SU-DHL-6 (cell line): ENCODE measurements at regions not wholly inside any gene's neighbourhood (a gene's known extent, or its start where the extent isn't known, plus 50 kb on each side); places are given as distances from the start of the nearest gene placed in this dataset.

Experiments
- H2AFZ ChIP-seq: fragments of 200-600 bp; sonication (generic); 2 replicates; pipeline ENCODE4 v1.6.1; 2014; ENCODE audit warnings: low read depth, mild to moderate bottlenecking, moderate library complexity, mixed read lengths, antibody characterized with exemption, low read length; ENCODE audit not compliant: severe bottlenecking
- H3F3A ChIP-seq: fragments of 200-600 bp; shearing (Covaris generic); 2 replicates; pipeline ENCODE4 v1.6.0; 2016; ENCODE audit warnings: antibody characterized with exemption, mild to moderate bottlenecking; ENCODE audit not compliant: insufficient read depth
- H3K27ac ChIP-seq: fragments of 200-600 bp; sonication (generic); 2 replicates; pipeline ENCODE4 v1.5.1; 2016; ENCODE audit warnings: low read depth, mild to moderate bottlenecking, low read length, moderate library complexity, mixed read lengths
- H3K27me3 ChIP-seq: fragments of 200-600 bp; sonication (generic), shearing (Covaris generic); 2 replicates; pipeline ENCODE4 v1.6.0; 2014; ENCODE audit warnings: mild to moderate bottlenecking, low read length
- H3K36me3 ChIP-seq: fragments of 200-600 bp; sonication (generic); 2 replicates; pipeline ENCODE4 v1.6.1; 2014; ENCODE audit warnings: mild to moderate bottlenecking, low read length, mixed read lengths
- H3K4me2 ChIP-seq: fragments of 300-600, 200-600 bp; shearing (Covaris generic), sonication (generic); 2 replicates; pipeline ENCODE4 v1.6.0; 2014; ENCODE audit warnings: low read length, low read depth, mild to moderate bottlenecking; ENCODE audit not compliant: poor library complexity, severe bottlenecking
- H3K4me3 ChIP-seq: fragments of 200-600 bp; sonication (generic); 2 replicates; pipeline ENCODE4 v1.5.1; 2014; ENCODE audit warnings: antibody characterized with exemption, low read length, mild to moderate bottlenecking, mixed read lengths; ENCODE audit not compliant: insufficient read depth, poor library complexity, severe bottlenecking
- H3K79me2 ChIP-seq: fragments of 200-600 bp; sonication (generic); 2 replicates; pipeline ENCODE4 v1.6.1; 2014; ENCODE audit warnings: mild to moderate bottlenecking, low read length, moderate library complexity; ENCODE audit not compliant: insufficient read depth
- H3K9ac ChIP-seq: fragments of 200-600 bp; sonication (generic); 2 replicates; pipeline ENCODE4 v1.7.0; 2014; ENCODE audit warnings: mild to moderate bottlenecking, low read length
- H3K9me2 ChIP-seq: fragments of 200-600 bp; sonication (generic); replicated peaks from 2 replicates; pipeline ENCODE4 v1.6.1; 2014; ENCODE audit warnings: low read length; ENCODE audit not compliant: insufficient read depth
- H3K9me3 ChIP-seq: fragments of 200-600 bp; sonication (generic); 2 replicates; pipeline ENCODE4 v1.6.1; 2014; ENCODE audit warnings: low read length, mixed read lengths; ENCODE audit not compliant: insufficient read depth
- H4K20me1 ChIP-seq: fragments of 200-600 bp; sonication (generic); 2 replicates; pipeline ENCODE4 v1.6.1; 2014; ENCODE audit warnings: low read depth, mild to moderate bottlenecking, antibody characterized with exemption, low read length, moderate library complexity, mixed read lengths
- EZH2phosphoT487 ChIP-seq: fragments of 200-600 bp; sonication (generic), shearing (Covaris generic); conservative IDR thresholded peaks from 2 replicates; pipeline ENCODE4 v1.6.1; 2018; ENCODE audit warnings: mild to moderate bottlenecking, antibody characterized with exemption, low read length, moderate library complexity, mixed read lengths
- TF ChIP-seq, protein P1 (sequence below): fragments of 200-600 bp; sonication (generic); IDR thresholded peaks from one replicate; pipeline ENCODE4 v1.5.1; 2017; ENCODE audit warnings: antibody characterized with exemption, mild to moderate bottlenecking, low read length, moderate library complexity; ENCODE audit not compliant: insufficient read depth, poor library complexity, severe bottlenecking

DNA sequence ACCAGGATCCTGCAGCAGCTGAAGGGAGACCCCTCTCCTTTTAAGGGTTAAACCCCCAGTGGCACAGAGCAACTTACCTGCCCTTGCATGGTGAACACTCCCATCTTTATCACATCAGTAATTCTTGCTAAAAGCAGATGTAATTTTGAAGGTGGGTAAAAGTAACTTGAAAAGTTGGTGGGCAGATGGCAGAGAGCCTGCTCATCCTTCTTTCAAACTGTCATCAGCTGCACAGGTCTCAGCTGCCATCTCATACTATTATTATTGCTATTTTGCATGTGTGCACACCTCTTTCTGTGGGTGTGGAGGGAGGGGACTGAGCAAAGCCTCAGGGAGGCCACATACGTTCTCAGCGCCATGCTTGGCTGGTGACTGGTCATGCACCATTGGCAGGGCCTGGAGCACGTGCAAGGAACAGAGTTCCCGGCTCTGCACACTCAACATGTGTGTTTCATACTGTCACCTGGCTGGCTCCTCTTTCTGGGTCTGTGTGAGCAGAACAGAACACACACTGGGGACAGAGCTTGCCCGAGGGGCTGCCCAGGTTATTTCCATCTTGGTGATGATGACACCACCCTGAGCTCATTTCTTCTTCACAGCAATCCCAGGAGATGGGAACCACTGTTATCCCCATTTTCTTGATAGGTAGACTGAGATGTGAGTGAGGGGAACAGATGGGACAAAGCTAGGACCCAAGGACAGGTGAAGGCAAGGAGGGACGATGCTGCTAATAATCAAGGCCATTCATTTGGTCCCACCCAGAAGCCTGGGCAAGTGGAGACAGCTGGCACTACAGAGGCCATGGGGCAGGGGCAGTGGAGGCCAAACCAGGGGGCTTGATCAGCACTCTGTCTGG lies 95.8 kb upstream of the KLF13 start:
- Histone ChIP-seq H3K4me2 (peak overlapping the region; percentile 70), H3K79me2 (peaks cover 24% of the 10 kb centered on the region; the same call in 1 of the 2 replicates), H3F3A (peaks cover 29% of the 10 kb centered on the region), H3K9ac (peak overlapping the region; percentile 46), H3K27me3 (no peaks in the 10 kb centered on the region), H3K9me3 (no peaks in the 10 kb centered on the region), H3K36me3 (0 out of 2 replicates have a peak, but pooled peaks cover 4% of the 10 kb centered on the region), H3K4me3 (peak overlapping the region; percentile 21), H3K27ac (peak overlapping the region; percentile 97), H4K20me1 (no peaks in the 10 kb centered on the region), H3K9me2 (no peaks in the 10 kb centered on the region), H2AFZ (no peak overlapping the region)
- TF ChIP-seq, protein P1, sequence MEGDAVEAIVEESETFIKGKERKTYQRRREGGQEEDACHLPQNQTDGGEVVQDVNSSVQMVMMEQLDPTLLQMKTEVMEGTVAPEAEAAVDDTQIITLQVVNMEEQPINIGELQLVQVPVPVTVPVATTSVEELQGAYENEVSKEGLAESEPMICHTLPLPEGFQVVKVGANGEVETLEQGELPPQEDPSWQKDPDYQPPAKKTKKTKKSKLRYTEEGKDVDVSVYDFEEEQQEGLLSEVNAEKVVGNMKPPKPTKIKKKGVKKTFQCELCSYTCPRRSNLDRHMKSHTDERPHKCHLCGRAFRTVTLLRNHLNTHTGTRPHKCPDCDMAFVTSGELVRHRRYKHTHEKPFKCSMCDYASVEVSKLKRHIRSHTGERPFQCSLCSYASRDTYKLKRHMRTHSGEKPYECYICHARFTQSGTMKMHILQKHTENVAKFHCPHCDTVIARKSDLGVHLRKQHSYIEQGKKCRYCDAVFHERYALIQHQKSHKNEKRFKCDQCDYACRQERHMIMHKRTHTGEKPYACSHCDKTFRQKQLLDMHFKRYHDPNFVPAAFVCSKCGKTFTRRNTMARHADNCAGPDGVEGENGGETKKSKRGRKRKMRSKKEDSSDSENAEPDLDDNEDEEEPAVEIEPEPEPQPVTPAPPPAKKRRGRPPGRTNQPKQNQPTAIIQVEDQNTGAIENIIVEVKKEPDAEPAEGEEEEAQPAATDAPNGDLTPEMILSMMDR, result no peak
- TF ChIP-seq EZH2phosphoT487, result no peak

DNA sequence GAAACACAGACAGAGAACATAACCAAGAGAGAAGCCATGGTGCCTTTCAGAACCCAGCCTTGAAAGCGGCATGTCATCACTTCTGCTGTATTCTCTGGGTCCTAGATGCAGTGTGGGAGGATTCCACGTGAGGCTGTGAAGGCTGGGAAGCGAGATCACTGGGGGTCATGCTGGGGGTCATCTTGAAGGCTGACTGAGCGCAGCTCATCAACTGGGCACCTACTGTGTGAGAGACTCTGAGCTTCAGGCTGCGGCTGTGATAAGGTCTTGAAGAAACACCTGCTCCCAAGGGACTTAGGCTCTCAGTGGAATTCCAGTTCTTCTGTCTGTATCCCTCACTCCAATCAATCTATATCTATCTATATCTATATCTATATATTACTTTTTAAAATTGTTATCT lies 91.8 kb upstream of the KLF13 start:
- Histone ChIP-seq H3K9me2 (no peaks in the 10 kb centered on the region), H3K4me3 (no peak overlapping the region), H3K9me3 (no peaks in the 10 kb centered on the region), H3K27ac (peak overlapping the region; percentile 71; the same call in 1 of the 2 replicates), H3F3A (peaks cover 31% of the 10 kb centered on the region), H3K79me2 (no peaks in the 10 kb centered on the region), H3K4me2 (no peak overlapping the region), H3K36me3 (no peaks in the 10 kb centered on the region), H4K20me1 (no peaks in the 10 kb centered on the region), H2AFZ (no peak overlapping the region), H3K27me3 (no peaks in the 10 kb centered on the region), H3K9ac (no peak overlapping the region)
- no peak for TF ChIP-seq EZH2phosphoT487
- TF ChIP-seq, protein P1, result no peak

DNA sequence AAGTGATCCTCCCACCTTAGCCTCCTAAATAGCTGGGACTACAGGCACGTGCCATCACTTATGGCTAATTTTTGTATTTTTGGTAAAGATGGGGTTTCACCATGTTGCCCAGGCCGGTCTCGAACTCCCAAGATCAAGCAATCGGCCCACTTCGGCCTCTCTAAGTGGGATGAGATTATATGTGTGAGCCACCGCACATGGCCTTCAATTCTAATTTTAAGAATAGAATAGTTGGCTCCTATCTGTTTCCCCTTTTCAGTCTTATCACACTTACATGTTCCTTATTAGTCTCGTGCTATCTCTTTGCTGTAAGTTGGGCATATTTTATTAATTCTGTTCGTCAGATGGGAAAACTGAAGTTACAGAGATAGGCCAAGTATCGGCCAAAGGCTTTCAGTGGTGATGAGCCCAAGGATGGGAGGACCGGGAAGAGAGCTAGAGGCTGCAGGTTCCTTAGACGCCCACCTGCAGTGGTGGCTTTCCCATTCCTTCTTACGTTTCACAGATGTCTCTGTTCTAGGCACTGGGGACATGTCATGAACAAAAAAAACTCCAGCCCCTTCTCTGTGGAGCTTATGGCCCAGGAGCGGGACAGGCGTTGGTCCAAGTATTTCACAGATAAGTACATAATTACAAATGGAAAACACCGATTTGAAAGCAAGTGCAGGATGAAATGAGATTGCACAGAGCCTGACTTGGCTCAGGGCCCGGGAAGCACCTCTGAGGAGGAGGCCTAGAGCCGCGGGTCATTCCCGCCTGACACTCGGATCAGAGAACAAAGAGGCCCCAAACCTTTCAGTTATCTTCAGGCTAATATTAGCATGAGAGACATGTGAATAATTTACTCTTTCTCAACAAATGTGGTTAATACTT lies 91.1 kb upstream of the KLF13 start:
- peak overlapping the region; percentile 36 for H3K4me3 ChIP-seq
- no peaks in the 10 kb centered on the region for H3K27me3 ChIP-seq
- H3K9me3 ChIP-seq, result no peaks in the 10 kb centered on the region
- H3K36me3 ChIP-seq, result no peaks in the 10 kb centered on the region
- TF ChIP-seq, protein P1, result no peak
- TF ChIP-seq EZH2phosphoT487, result no peak
- peak overlapping the region; percentile 31 for H3K9ac ChIP-seq
- H3K79me2 ChIP-seq, result no peaks in the 10 kb centered on the region
- peak overlapping the region; percentile 50 for H3K4me2 ChIP-seq
- H2AFZ ChIP-seq, result no peak overlapping the region
- peak overlapping the region; percentile 71 for H3K27ac ChIP-seq
- H4K20me1 ChIP-seq, result no peaks in the 10 kb centered on the region
- H3K9me2 ChIP-seq, result no peaks in the 10 kb centered on the region
- H3F3A ChIP-seq, result peaks cover 24% of the 10 kb centered on the region
